ENCODE measurements at regions not wholly inside any gene's neighbourhood (a gene's known extent, or its start where the extent isn't known, plus 50 kb on each side); places are given as distances from the start of the nearest gene placed in this dataset.

- intact Hi-C loops (cut with micrococcal nuclease): no loop called here
- CTCF ChIA-PET: no interaction called here
- no peaks in the 10 kb centered on the region for H3K36me3 Mint-ChIP-seq (ENCODE audit: low read depth)
These were observed 674.5 kb upstream of the CXADR start for GRCh38 chr21:16838331-16838730.

GRCh38 chr21:16840538-16840937 is 672.3 kb upstream of the CXADR start:
- no peak overlapping the region for H3K27ac Mint-ChIP-seq
- no peaks in the 10 kb centered on the region for H3K27me3 Mint-ChIP-seq (ENCODE audit: low read depth)
- no peaks in the 10 kb centered on the region for H3K36me3 Mint-ChIP-seq (ENCODE audit: low read depth)
- H3K4me1 Mint-ChIP-seq (ENCODE audit: low read depth): no peaks in the 10 kb centered on the region
- intact Hi-C loops (cut with micrococcal nuclease): no loop called here
- H3K4me3 Mint-ChIP-seq: no peak overlapping the region
- DNase-seq: no peak
- peaks cover 1% of the 10 kb centered on the region for H3K9me3 Mint-ChIP-seq
- CTCF ChIA-PET: no interaction called here

More at GRCh38 chr21:16838331-16838730, 674.5 kb upstream of the CXADR start:
- DNase-seq: no peak
- Mint-ChIP-seq H3K27me3 (ENCODE audit: low read depth) (no peaks in the 10 kb centered on the region), H3K9me3 (peaks cover 1% of the 10 kb centered on the region), H3K4me3 (no peak overlapping the region), H3K4me1 (ENCODE audit: low read depth) (no peaks in the 10 kb centered on the region), H3K27ac (no peak overlapping the region)

GRCh38 chr21:16841975-16842695 is 670.7 kb upstream of the CXADR start:
- peaks cover 2% of the 10 kb centered on the region for H3K9me3 Mint-ChIP-seq
- H3K4me3 Mint-ChIP-seq: no peak overlapping the region
- intact Hi-C loops (cut with micrococcal nuclease): no loop called here
- CTCF ChIA-PET: interaction anchor here (0.6 kb wide), 1 partner anchor 10 kb away, joined by 3 read pairs; no protein-coding TSS in a partner anchor
- H3K4me1 Mint-ChIP-seq (ENCODE audit: low read depth): no peaks in the 10 kb centered on the region
- H3K27ac Mint-ChIP-seq: no peak overlapping the region
- H3K36me3 Mint-ChIP-seq (ENCODE audit: low read depth): no peaks in the 10 kb centered on the region
- no peaks in the 10 kb centered on the region for H3K27me3 Mint-ChIP-seq (ENCODE audit: low read depth)
- DNase-seq: no peak

- Mint-ChIP-seq H3K27me3 (ENCODE audit: low read depth) (no peaks in the 10 kb centered on the region), H3K36me3 (ENCODE audit: low read depth) (no peaks in the 10 kb centered on the region), H3K9me3 (peaks cover 5% of the 10 kb centered on the region), H3K4me3 (no peak overlapping the region), H3K27ac (no peak overlapping the region), H3K4me1 (ENCODE audit: low read depth) (no peaks in the 10 kb centered on the region)
- no peak for DNase-seq
- CTCF ChIA-PET: interaction anchor here (0.6 kb wide), 1 partner anchor 10 kb away, joined by 3 read pairs; no protein-coding TSS in a partner anchor
- intact Hi-C loops (cut with micrococcal nuclease): no loop called here
These were observed 670.2 kb upstream of the CXADR start for GRCh38 chr21:16842696-16843035.

- Mint-ChIP-seq H3K9me3 (peaks cover 7% of the 10 kb centered on the region), H3K27me3 (ENCODE audit: low read depth) (no peaks in the 10 kb centered on the region), H3K4me3 (no peak overlapping the region), H3K4me1 (ENCODE audit: low read depth) (no peaks in the 10 kb centered on the region), H3K27ac (no peak overlapping the region), H3K36me3 (ENCODE audit: low read depth) (no peaks in the 10 kb centered on the region)
- intact Hi-C loops (cut with micrococcal nuclease): no loop called here
- no peak for DNase-seq
- CTCF ChIA-PET: no interaction called here
These were observed 665.6 kb upstream of the CXADR start for GRCh38 chr21:16847211-16847610.

- H3K27me3 Mint-ChIP-seq (ENCODE audit: low read depth): no peaks in the 10 kb centered on the region
- no peak for DNase-seq
- no peaks in the 10 kb centered on the region for H3K36me3 Mint-ChIP-seq (ENCODE audit: low read depth)
- intact Hi-C loops (cut with micrococcal nuclease): no loop called here
- H3K27ac Mint-ChIP-seq: no peak overlapping the region
- H3K4me1 Mint-ChIP-seq (ENCODE audit: low read depth): no peaks in the 10 kb centered on the region
- H3K4me3 Mint-ChIP-seq: no peak overlapping the region
- CTCF ChIA-PET: no interaction called here
- H3K9me3 Mint-ChIP-seq: peaks cover 11% of the 10 kb centered on the region
These were observed 661.8 kb upstream of the CXADR start for GRCh38 chr21:16851054-16851453.

- Mint-ChIP-seq H3K36me3 (ENCODE audit: low read depth) (no peaks in the 10 kb centered on the region), H3K9me3 (peaks cover 9% of the 10 kb centered on the region), H3K4me3 (no peak overlapping the region), H3K27ac (no peak overlapping the region), H3K27me3 (ENCODE audit: low read depth) (no peaks in the 10 kb centered on the region), H3K4me1 (ENCODE audit: low read depth) (no peaks in the 10 kb centered on the region)
- DNase-seq: no peak
- CTCF ChIA-PET: no interaction called here
- intact Hi-C loops (cut with micrococcal nuclease): no loop called here
These were observed 657.6 kb upstream of the CXADR start for GRCh38 chr21:16855164-16855667.

GRCh38 chr21:16863362-16863905 is 649.4 kb upstream of the CXADR start:
- H3K9me3 Mint-ChIP-seq: no peaks in the 10 kb centered on the region
- H3K4me1 Mint-ChIP-seq (ENCODE audit: low read depth): no peaks in the 10 kb centered on the region
- intact Hi-C loops (cut with micrococcal nuclease): no loop called here
- H3K27ac Mint-ChIP-seq: no peak overlapping the region
- DNase-seq: no peak
- CTCF ChIA-PET: no interaction called here
- no peak overlapping the region for H3K4me3 Mint-ChIP-seq
- H3K36me3 Mint-ChIP-seq (ENCODE audit: low read depth): no peaks in the 10 kb centered on the region
- no peaks in the 10 kb centered on the region for H3K27me3 Mint-ChIP-seq (ENCODE audit: low read depth)

- intact Hi-C loops (cut with micrococcal nuclease): no loop called here
- H3K4me1 Mint-ChIP-seq (ENCODE audit: low read depth): no peaks in the 10 kb centered on the region
- no peak for DNase-seq
- H3K27ac Mint-ChIP-seq: no peak overlapping the region
- no peak overlapping the region for H3K4me3 Mint-ChIP-seq
- CTCF ChIA-PET: interaction anchor here (0.5 kb wide), 1 partner anchor 301 kb away, joined by 4 read pairs; no protein-coding TSS in a partner anchor
- H3K36me3 Mint-ChIP-seq (ENCODE audit: low read depth): no peaks in the 10 kb centered on the region
- no peaks in the 10 kb centered on the region for H3K9me3 Mint-ChIP-seq
- H3K27me3 Mint-ChIP-seq (ENCODE audit: low read depth): no peaks in the 10 kb centered on the region
These were observed 648.9 kb upstream of the CXADR start for GRCh38 chr21:16863908-16864307.

GRCh38 chr21:16865632-16866031 is 647.2 kb upstream of the CXADR start:
- no peak for DNase-seq
- no peak overlapping the region for H3K27ac Mint-ChIP-seq
- CTCF ChIA-PET: no interaction called here
- no peaks in the 10 kb centered on the region for H3K27me3 Mint-ChIP-seq (ENCODE audit: low read depth)
- H3K4me3 Mint-ChIP-seq: no peak overlapping the region
- H3K9me3 Mint-ChIP-seq: no peaks in the 10 kb centered on the region
- no peaks in the 10 kb centered on the region for H3K36me3 Mint-ChIP-seq (ENCODE audit: low read depth)
- no peaks in the 10 kb centered on the region for H3K4me1 Mint-ChIP-seq (ENCODE audit: low read depth)
- intact Hi-C loops (cut with micrococcal nuclease): no loop called here

- no peak overlapping the region for H3K4me3 Mint-ChIP-seq
- CTCF ChIA-PET: no interaction called here
- no peaks in the 10 kb centered on the region for H3K36me3 Mint-ChIP-seq (ENCODE audit: low read depth)
- no peak for DNase-seq
- H3K4me1 Mint-ChIP-seq (ENCODE audit: low read depth): no peaks in the 10 kb centered on the region
- intact Hi-C loops (cut with micrococcal nuclease): no loop called here
- H3K9me3 Mint-ChIP-seq: no peaks in the 10 kb centered on the region
- no peaks in the 10 kb centered on the region for H3K27me3 Mint-ChIP-seq (ENCODE audit: low read depth)
- H3K27ac Mint-ChIP-seq: no peak overlapping the region
These were observed 646.0 kb upstream of the CXADR start for GRCh38 chr21:16866851-16867250.

GRCh38 chr21:16870103-16870502 is 642.7 kb upstream of the CXADR start:
- intact Hi-C loops (cut with micrococcal nuclease): no loop called here
- H3K4me1 Mint-ChIP-seq (ENCODE audit: low read depth): no peaks in the 10 kb centered on the region
- no peak for DNase-seq
- no peak overlapping the region for H3K27ac Mint-ChIP-seq
- no peak overlapping the region for H3K4me3 Mint-ChIP-seq
- H3K27me3 Mint-ChIP-seq (ENCODE audit: low read depth): no peaks in the 10 kb centered on the region
- H3K9me3 Mint-ChIP-seq: no peaks in the 10 kb centered on the region
- CTCF ChIA-PET: no interaction called here
- no peaks in the 10 kb centered on the region for H3K36me3 Mint-ChIP-seq (ENCODE audit: low read depth)

- intact Hi-C loops (cut with micrococcal nuclease): no loop called here
- H3K27me3 Mint-ChIP-seq (ENCODE audit: low read depth): no peaks in the 10 kb centered on the region
- no peak overlapping the region for H3K27ac Mint-ChIP-seq
- DNase-seq: no peak
- no peaks in the 10 kb centered on the region for H3K9me3 Mint-ChIP-seq
- H3K36me3 Mint-ChIP-seq (ENCODE audit: low read depth): no peaks in the 10 kb centered on the region
- CTCF ChIA-PET: no interaction called here
- no peak overlapping the region for H3K4me3 Mint-ChIP-seq
- no peaks in the 10 kb centered on the region for H3K4me1 Mint-ChIP-seq (ENCODE audit: low read depth)
These were observed 640.2 kb upstream of the CXADR start for GRCh38 chr21:16872616-16873015.
